Epithelial cell of prostate (primary cell): ENCODE measurements at regions not wholly inside any gene's neighbourhood (a gene's known extent, or its start where the extent isn't known, plus 50 kb on each side); places are given as distances from the start of the nearest gene placed in this dataset.

Experiments used
- DNase-seq: peaks from one replicate; pipeline ENCODE4 v3.0.0-alpha.2; 2011; ENCODE audit warnings: low read depth, low spot score
- H3K27ac ChIP-seq: fragments of 450-650 bp; 2 replicates; pipeline ENCODE4 v1.5.1; 2017; ENCODE audit warnings: mild to moderate bottlenecking

- no peak for DNase-seq
- H3K27ac ChIP-seq = no peak overlapping the region
Measured at GRCh38 chr13:84460989-84461388, 578.7 kb upstream of the SLITRK1 start.

GRCh38 chr13:84455143-84455905 lies 573.0 kb upstream of the SLITRK1 start:
- H3K27ac ChIP-seq = no peak overlapping the region

GRCh38 chr13:84447640-84447978 lies 565.3 kb upstream of the SLITRK1 start:
- no peak for DNase-seq
- H3K27ac ChIP-seq = no peak overlapping the region

More at GRCh38 chr13:84455143-84455905, 573.0 kb upstream of the SLITRK1 start:
- no peak for DNase-seq

- no peak overlapping the region for H3K27ac ChIP-seq
Measured at GRCh38 chr13:84446972-84447639, 564.8 kb upstream of the SLITRK1 start.

GRCh38 chr13:84445776-84446175 lies 563.5 kb upstream of the SLITRK1 start:
- DNase-seq = peak; percentile 58
- peak overlapping the region; percentile 71 for H3K27ac ChIP-seq

More at GRCh38 chr13:84446972-84447639, 564.8 kb upstream of the SLITRK1 start:
- DNase-seq = no peak

GRCh38 chr13:84443463-84443862 lies 561.2 kb upstream of the SLITRK1 start:
- DNase-seq = no peak
- no peak overlapping the region for H3K27ac ChIP-seq

GRCh38 chr13:84439108-84439507 lies 556.8 kb upstream of the SLITRK1 start:
- DNase-seq = no peak
- H3K27ac ChIP-seq = no peak overlapping the region

GRCh38 chr13:84433024-84433423 lies 550.8 kb upstream of the SLITRK1 start:
- no peak overlapping the region for H3K27ac ChIP-seq

GRCh38 chr13:84431646-84432045 lies 549.4 kb upstream of the SLITRK1 start:
- H3K27ac ChIP-seq = no peak overlapping the region
- no peak for DNase-seq

More at GRCh38 chr13:84433024-84433423, 550.8 kb upstream of the SLITRK1 start:
- no peak for DNase-seq

GRCh38 chr13:84430446-84430845 lies 548.2 kb upstream of the SLITRK1 start:
- no peak for DNase-seq
- no peak overlapping the region for H3K27ac ChIP-seq

- no peak overlapping the region for H3K27ac ChIP-seq
- DNase-seq = no peak
Measured at GRCh38 chr13:84430015-84430414, 547.7 kb upstream of the SLITRK1 start.

- peak overlapping the region; percentile 29 for H3K27ac ChIP-seq
- no peak for DNase-seq
Measured at GRCh38 chr13:84418041-84418440, 535.8 kb upstream of the SLITRK1 start.

GRCh38 chr13:84417416-84417815 lies 535.1 kb upstream of the SLITRK1 start:
- no peak for DNase-seq
- H3K27ac ChIP-seq = peak overlapping the region; percentile 29

- no peak for DNase-seq
- no peak overlapping the region for H3K27ac ChIP-seq
Measured at GRCh38 chr13:84413016-84413415, 530.7 kb upstream of the SLITRK1 start.

- no peak for DNase-seq
- no peak overlapping the region for H3K27ac ChIP-seq
Measured at GRCh38 chr13:84405286-84405685, 523.0 kb upstream of the SLITRK1 start.

- peak; percentile 63 for DNase-seq
- H3K27ac ChIP-seq = peak overlapping the region; percentile 61
Measured at GRCh38 chr13:84400706-84401105, 518.4 kb upstream of the SLITRK1 start.

GRCh38 chr13:84399320-84400085 lies 517.2 kb upstream of the SLITRK1 start:
- no peak for DNase-seq
- no peak overlapping the region for H3K27ac ChIP-seq

- H3K27ac ChIP-seq = peak overlapping the region; percentile 8
Measured at GRCh38 chr13:84393981-84394625, 511.8 kb upstream of the SLITRK1 start.

GRCh38 chr13:84380866-84381265 lies 498.6 kb upstream of the SLITRK1 start:
- no peak overlapping the region for H3K27ac ChIP-seq

More at GRCh38 chr13:84393981-84394625, 511.8 kb upstream of the SLITRK1 start:
- DNase-seq = peak; percentile 41

GRCh38 chr13:84377106-84377505 lies 494.8 kb upstream of the SLITRK1 start:
- no peak for DNase-seq
- H3K27ac ChIP-seq = no peak overlapping the region

More at GRCh38 chr13:84380866-84381265, 498.6 kb upstream of the SLITRK1 start:
- DNase-seq = no peak
